Cardiac fibroblast (primary cell): ENCODE measurements at regions not wholly inside any gene's neighbourhood (a gene's known extent, or its start where the extent isn't known, plus 50 kb on each side); places are given as distances from the start of the nearest gene placed in this dataset.

Source experiments
- DNase-seq, 2 donors: peaks; one replicate each; pipeline versions ENCODE4 v3.0.0 to v3.0.0-alpha.2; 2010; ENCODE audit warnings: low read depth in 2 of 2
- H3K4me3 ChIP-seq, 2 donors: replicated peaks in 1 of 2; 1 replicate in 1 of 2; 2 replicates in 1 of 2; pipeline ENCODE4 v1.5.1; 2011; ENCODE audit warnings: low read depth in 2 of 2, low read length in 2 of 2, mild to moderate bottlenecking in 2 of 2, moderate library complexity in 1 of 2
- TF ChIP-seq, protein P1 (sequence below): IDR thresholded peaks from one replicate; pipeline ENCODE4 v1.5.1; 2011; ENCODE audit warnings: low read depth, mild to moderate bottlenecking, low read length, inconsistent platforms

DNA sequence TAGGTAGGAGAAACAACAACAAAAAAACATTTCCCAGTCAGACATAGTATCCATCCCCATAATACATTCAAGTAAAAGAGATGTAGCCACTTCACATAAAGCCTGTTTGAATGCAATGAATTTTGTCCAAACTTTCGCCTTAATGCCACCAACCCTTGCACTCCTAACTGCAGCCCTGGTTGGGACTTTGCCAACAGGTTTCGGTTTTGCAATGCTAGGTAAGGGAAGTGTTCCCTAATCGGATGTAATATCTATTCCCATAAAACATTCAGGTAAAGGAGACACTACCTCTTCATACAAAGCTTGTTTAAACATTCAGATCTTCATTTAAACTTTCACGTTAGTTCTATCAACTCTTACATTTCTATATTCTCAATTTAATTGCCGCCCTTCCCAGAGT is 336.1 kb downstream of the DRD1 start:
- TF ChIP-seq, protein P1, sequence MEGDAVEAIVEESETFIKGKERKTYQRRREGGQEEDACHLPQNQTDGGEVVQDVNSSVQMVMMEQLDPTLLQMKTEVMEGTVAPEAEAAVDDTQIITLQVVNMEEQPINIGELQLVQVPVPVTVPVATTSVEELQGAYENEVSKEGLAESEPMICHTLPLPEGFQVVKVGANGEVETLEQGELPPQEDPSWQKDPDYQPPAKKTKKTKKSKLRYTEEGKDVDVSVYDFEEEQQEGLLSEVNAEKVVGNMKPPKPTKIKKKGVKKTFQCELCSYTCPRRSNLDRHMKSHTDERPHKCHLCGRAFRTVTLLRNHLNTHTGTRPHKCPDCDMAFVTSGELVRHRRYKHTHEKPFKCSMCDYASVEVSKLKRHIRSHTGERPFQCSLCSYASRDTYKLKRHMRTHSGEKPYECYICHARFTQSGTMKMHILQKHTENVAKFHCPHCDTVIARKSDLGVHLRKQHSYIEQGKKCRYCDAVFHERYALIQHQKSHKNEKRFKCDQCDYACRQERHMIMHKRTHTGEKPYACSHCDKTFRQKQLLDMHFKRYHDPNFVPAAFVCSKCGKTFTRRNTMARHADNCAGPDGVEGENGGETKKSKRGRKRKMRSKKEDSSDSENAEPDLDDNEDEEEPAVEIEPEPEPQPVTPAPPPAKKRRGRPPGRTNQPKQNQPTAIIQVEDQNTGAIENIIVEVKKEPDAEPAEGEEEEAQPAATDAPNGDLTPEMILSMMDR, result no peak
- H3K4me3 ChIP-seq, result no peak overlapping the region
- no peak for DNase-seq

DNA sequence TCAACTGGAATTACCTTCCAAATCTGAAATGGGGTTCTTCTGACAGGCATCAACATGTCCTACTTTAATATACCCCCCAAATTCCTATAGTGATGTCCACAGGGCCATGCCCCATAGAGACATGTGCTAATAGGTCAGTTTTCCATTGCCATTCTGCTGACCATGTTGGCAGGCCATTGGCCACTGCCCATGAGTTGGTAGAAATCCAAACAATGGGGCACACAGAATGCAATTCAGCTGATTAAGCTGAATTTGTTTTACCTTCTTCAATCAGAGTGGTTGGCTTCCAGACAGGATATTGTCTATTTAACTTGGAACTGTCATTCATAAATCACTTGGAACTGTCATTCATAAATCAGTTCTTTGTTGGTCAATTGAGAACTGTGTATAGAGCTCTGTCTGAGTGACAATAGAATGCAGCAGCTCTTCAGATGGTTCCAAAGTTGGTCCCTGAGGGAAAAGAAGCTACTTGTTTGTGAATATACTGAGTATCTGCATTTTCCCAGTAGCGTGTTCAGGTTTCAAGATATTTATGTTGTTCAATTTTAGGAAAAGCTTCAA is 336.9 kb downstream of the DRD1 start:
- no peak overlapping the region for H3K4me3 ChIP-seq
- TF ChIP-seq, protein P1, result no peak
- DNase-seq, result no peak

DNA sequence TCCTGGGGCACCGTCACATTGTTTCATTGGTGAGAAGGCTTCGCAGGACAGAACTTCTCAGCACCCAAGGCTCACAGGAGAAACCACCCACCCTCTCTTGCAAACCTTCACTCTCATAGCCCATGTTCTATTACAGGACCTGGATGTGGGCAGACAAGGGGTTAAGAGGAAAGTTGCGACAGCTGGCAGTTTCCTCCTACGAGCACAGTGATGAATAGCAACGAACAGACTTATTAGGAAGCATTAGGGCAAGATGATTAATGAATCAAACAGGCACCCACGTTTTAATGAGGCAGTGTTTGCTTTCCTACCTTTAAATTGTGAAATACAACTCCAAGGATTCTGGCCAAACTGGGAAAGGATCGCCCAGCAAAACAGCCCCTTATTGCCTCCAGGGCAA is 339.3 kb downstream of the DRD1 start:
- TF ChIP-seq, protein P1, result no peak
- H3K4me3 ChIP-seq, result no peak overlapping the region
- DNase-seq, result no peak

DNA sequence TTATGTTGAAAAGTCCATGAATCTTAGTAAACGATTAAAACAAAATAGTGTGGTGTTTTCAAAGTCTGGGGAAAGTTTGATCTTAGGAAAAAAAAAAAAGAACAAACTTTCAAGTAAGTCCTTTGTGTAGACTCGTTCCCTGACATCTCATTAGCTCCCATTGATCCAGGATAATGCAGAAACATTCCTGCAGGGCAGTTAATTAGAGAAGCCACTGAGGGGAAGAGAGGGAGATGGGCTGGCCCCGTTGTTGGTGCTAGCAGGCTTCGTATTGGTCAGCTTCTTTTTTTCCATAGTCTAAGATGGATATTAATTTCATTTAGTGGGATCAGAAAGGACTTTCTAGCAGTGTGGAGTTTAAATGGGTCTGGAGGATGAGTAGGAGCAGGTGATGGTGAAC is 340.2 kb downstream of the DRD1 start:
- no peak overlapping the region for H3K4me3 ChIP-seq
- no peak for DNase-seq
- TF ChIP-seq, protein P1, result no peak

DNA sequence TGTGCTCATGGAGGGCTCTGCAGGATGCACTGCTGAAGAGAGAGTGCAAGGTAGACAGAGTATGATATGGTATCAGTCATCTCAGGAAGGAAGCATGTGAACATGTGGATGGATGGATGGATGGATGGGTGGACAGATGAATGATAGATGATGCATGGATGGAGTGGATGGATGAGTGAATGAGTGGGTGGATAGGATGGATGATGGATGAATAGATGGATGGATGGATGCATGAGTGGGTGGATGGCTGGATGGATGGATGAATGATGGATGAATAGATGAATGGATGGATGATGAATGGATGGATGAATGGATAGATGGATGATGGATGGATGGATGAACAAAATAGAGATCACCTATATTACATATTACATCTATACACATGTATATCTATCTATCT is 341.3 kb downstream of the DRD1 start:
- TF ChIP-seq, protein P1, result no peak
- H3K4me3 ChIP-seq, result no peak overlapping the region
- DNase-seq, result no peak

DNA sequence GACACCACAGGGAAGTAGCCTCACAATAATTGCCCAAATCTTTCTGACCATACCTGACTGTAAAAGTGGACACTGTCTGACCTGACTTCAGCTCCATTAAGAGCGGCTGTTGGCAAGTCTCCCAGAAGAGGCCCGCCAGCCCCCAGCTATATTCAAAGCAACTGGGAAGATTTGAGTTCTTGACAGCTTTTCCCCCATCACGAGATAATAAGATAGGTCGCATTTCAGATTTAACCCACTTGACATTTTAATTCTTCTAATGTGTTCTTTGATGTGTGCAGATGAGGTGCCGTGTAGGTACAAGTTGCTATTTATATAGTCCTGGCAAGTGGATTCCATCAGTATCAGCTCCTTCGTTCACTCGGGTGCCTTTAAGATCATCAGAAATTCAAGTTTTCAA is 345.7 kb downstream of the DRD1 start:
- TF ChIP-seq, protein P1, result no peak
- H3K4me3 ChIP-seq, result no peak overlapping the region
- no peak for DNase-seq

DNA sequence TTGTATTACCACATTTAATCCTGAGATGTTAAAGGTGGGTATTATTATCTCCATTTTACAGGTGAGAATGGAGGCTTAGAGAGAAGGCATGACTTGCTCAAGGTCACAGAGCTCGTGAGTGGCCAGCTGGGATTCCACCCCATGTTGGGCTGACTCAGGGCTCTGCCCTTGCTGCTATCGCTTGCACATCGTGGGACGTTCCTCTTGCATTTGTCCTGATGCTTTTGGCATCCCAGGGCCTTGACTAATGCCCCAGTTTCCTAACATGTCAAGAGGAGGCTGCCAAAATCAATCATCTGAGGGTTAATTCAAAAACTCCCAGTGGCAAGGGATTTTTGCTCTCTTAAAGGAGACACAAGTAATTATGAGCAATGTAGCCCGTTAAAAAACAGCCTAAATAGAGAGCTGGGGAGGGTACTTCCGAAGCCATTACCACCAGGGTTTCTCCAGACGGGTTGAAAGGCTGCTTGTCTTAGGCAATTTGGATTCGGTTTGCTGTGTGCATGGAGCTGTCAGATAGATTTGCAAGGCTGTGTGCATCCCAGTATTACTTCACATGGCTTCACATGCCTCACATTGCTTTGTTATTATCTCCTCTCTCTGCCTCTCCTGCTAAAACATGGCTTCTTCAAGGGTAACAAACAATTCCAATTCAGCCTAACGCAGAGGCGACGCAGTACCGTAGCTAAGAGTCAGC is 347.4 kb downstream of the DRD1 start:
- no peak for DNase-seq
- no peak overlapping the region for H3K4me3 ChIP-seq
- TF ChIP-seq, protein P1, result no peak
